HCT116 (cell line): ENCODE measurements at regions not wholly inside any gene's neighbourhood (a gene's known extent, or its start where the extent isn't known, plus 50 kb on each side); places are given as distances from the start of the nearest gene placed in this dataset.
"Not testable (repeated sequence)": the region's sequence is repeated elsewhere in the genome, so short reads cannot be mapped to it uniquely, and the experiment has no call there.

Experiments used
- CTCF ChIP-seq, 3 experiments: fragments of 200-600 bp in 1 of 3; sonication (generic) in 1 of 3; IDR thresholded peaks in 2 of 3; conservative IDR thresholded peaks in 1 of 3; 2 replicates each; pipeline ENCODE4 v1.5.1; 2012 to 2017; ENCODE audit warnings: low read depth in 2 of 3, low read length in 2 of 3, antibody characterized with exemption in 1 of 3, borderline replicate concordance in 1 of 3, control low read depth in 1 of 3, mild to moderate bottlenecking in 1 of 3, mixed read lengths in 1 of 3, mixed run types in 1 of 3, moderate library complexity in 1 of 3; ENCODE audit not compliant: insufficient read depth in 1 of 3
- EZH2 ChIP-seq: fragments of 200-600 bp; sonication (generic); IDR thresholded peaks from 2 replicates; pipeline ENCODE4 v1.6.1; 2017; ENCODE audit warnings: antibody characterized with exemption, mixed run types
- EZH2phosphoT487 ChIP-seq: fragments of 200-600 bp; IDR thresholded peaks from 2 replicates; pipeline ENCODE4 v1.6.1; 2018; ENCODE audit warnings: antibody characterized with exemption, borderline replicate concordance
- JUND ChIP-seq: IDR thresholded peaks from 2 replicates; pipeline ENCODE4 v1.6.1; 2012
- POLR2AphosphoS5 ChIP-seq: IDR thresholded peaks from 2 replicates; pipeline ENCODE4 v1.6.1; 2011; ENCODE audit warnings: mild to moderate bottlenecking, low read depth, low read length, moderate library complexity
- RAD21 ChIP-seq: IDR thresholded peaks from 2 replicates; pipeline ENCODE4 v1.6.1; 2012; ENCODE audit warnings: low read depth, mild to moderate bottlenecking
- SP1 ChIP-seq: IDR thresholded peaks from 2 replicates; pipeline ENCODE4 v1.6.1; 2012; ENCODE audit warnings: low read depth
- YY1 ChIP-seq: IDR thresholded peaks from 2 replicates; pipeline ENCODE4 v1.6.1; 2011; ENCODE audit warnings: low read length, low read depth, moderate library complexity, mild to moderate bottlenecking; ENCODE audit not compliant: insufficient replicate concordance; ENCODE audit errors: extremely low read depth
- ZBTB33 ChIP-seq: IDR thresholded peaks from 2 replicates; pipeline ENCODE4 v1.6.1; 2011; ENCODE audit warnings: mild to moderate bottlenecking, low read length, moderate library complexity; ENCODE audit not compliant: insufficient replicate concordance; ENCODE audit errors: extremely low read depth
- TF ChIP-seq, protein P1 (sequence below): IDR thresholded peaks from 2 replicates; pipeline ENCODE4 v1.6.1; 2012

- not testable (repeated sequence) for TF ChIP-seq CTCF (IDR thresholded peaks at IDR 0.05 in 2 of 3, conservative IDR thresholded peaks at IDR 0.05 in 1 of 3; ENCODE audit: borderline replicate concordance in 1 of 3, insufficient read depth in 1 of 3, low read depth in 2 of 3, low read length in 2 of 3); YY1; JUND; ZBTB33; EZH2; SP1; EZH2phosphoT487; RAD21; POLR2AphosphoS5
- TF ChIP-seq, protein P1, sequence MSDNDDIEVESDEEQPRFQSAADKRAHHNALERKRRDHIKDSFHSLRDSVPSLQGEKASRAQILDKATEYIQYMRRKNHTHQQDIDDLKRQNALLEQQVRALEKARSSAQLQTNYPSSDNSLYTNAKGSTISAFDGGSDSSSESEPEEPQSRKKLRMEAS = not testable (repeated sequence)
Observed at GRCh38 chr7:14971678-14972077, 69.1 kb upstream of the DGKB start.
